SK-N-MC (cell line): ENCODE measurements at regions not wholly inside any gene's neighbourhood (a gene's known extent, or its start where the extent isn't known, plus 50 kb on each side); places are given as distances from the start of the nearest gene placed in this dataset.

ENCODE experiments used
- EZH2 ChIP-seq: fragments of 200-600 bp; sonication (generic); IDR thresholded peaks from one replicate; pipeline ENCODE4 v1.6.1; 2017; ENCODE audit warnings: antibody characterized with exemption
- FOXP2 ChIP-seq: optimal IDR thresholded peaks from 2 replicates; pipeline ENCODE3; 2011; ENCODE audit warnings: mild to moderate bottlenecking, moderate library complexity; ENCODE audit not compliant: insufficient read depth; ENCODE audit errors: extremely low read length, control extremely low read depth
- POLR2AphosphoS5 ChIP-seq: IDR thresholded peaks from 2 replicates; pipeline ENCODE4 v1.6.1; 2012; ENCODE audit warnings: mild to moderate bottlenecking, low read depth, low read length, borderline replicate concordance

- TF ChIP-seq EZH2 (no peak), POLR2AphosphoS5 (no peak), FOXP2 (no peak)
Measured at GRCh38 chr7:18140943-18141342, 113.3 kb upstream of the PRPS1L1 start.
